GM23338 (cell line): ENCODE measurements at regions not wholly inside any gene's neighbourhood (a gene's known extent, or its start where the extent isn't known, plus 50 kb on each side); places are given as distances from the start of the nearest gene placed in this dataset.

Experiments used
- ATAC-seq: fragments of 200-7000 bp; cut with Tn5 transposase; 3 replicates; pipeline ENCODE4 v1.9.1; 2020
- DNase-seq: peaks from one replicate; pipeline ENCODE4 v3.0.0-alpha.2; 2015; ENCODE audit warnings: low spot score
- H2AFZ ChIP-seq: fragments of 200-600 bp; sonication (generic); 2 replicates; pipeline ENCODE4 v1.8.0; 2016; ENCODE audit warnings: antibody characterized with exemption, mild to moderate bottlenecking, moderate library complexity
- H3F3A ChIP-seq: fragments of 200-600 bp; sonication (generic); replicated peaks from 2 replicates; pipeline ENCODE4 v1.8.0; 2017; ENCODE audit warnings: antibody characterized with exemption, mixed run types, low read depth
- H3K27ac ChIP-seq: fragments of 200-600 bp; sonication (generic); 2 replicates; pipeline ENCODE4 v1.6.1; 2016; ENCODE audit warnings: low read depth
- H3K27me3 ChIP-seq: fragments of 200-600 bp; sonication (generic); 2 replicates; pipeline ENCODE4 v1.8.0; 2016; ENCODE audit warnings: mild to moderate bottlenecking, mixed run types, moderate library complexity; ENCODE audit not compliant: insufficient read depth
- H3K36me3 ChIP-seq: fragments of 200-600 bp; sonication (generic); 2 replicates; pipeline ENCODE4 v1.8.0; 2016; ENCODE audit warnings: mild to moderate bottlenecking; ENCODE audit not compliant: insufficient read depth
- H3K4me1 ChIP-seq: fragments of 200-600 bp; sonication (generic); 2 replicates; pipeline ENCODE4 v1.8.0; 2016; ENCODE audit warnings: mild to moderate bottlenecking, moderate library complexity; ENCODE audit not compliant: insufficient read depth
- H3K4me2 ChIP-seq: fragments of 200-600 bp; sonication (generic); 2 replicates; pipeline ENCODE4 v1.7.1; 2017; ENCODE audit warnings: mixed run types
- H3K4me3 ChIP-seq: fragments of 200-600 bp; sonication (generic); 2 replicates; pipeline ENCODE4 v1.6.1; 2016; ENCODE audit warnings: mixed run types
- H3K79me2 ChIP-seq: fragments of 200-600 bp; sonication (generic); replicated peaks from 2 replicates; pipeline ENCODE4 v1.8.0; 2017; ENCODE audit warnings: mild to moderate bottlenecking; ENCODE audit not compliant: insufficient read depth
- H3K9me2 ChIP-seq: fragments of 200-600 bp; sonication (generic); 2 replicates; pipeline ENCODE4 v1.8.0; 2017; ENCODE audit not compliant: insufficient read depth
- H4K20me1 ChIP-seq: fragments of 200-600 bp; sonication (generic); replicated peaks from 2 replicates; pipeline ENCODE4 v1.8.0; 2017; ENCODE audit warnings: mild to moderate bottlenecking; ENCODE audit not compliant: insufficient read depth
- H3K27ac Mint-ChIP-seq: 2 replicates; pipeline ENCODE4 v1.8.0; 2020; ENCODE audit warnings: inconsistent platforms, mild to moderate bottlenecking, moderate library complexity, mixed read lengths
- H3K27me3 Mint-ChIP-seq: 3 replicates; pipeline ENCODE4 v1.8.0; 2022; ENCODE audit warnings: low read depth, mild to moderate bottlenecking, moderate library complexity, mixed read lengths, inconsistent platforms; ENCODE audit not compliant: insufficient read depth, poor library complexity
- H3K36me3 Mint-ChIP-seq: 3 replicates; pipeline ENCODE4 v1.8.0; 2021; ENCODE audit warnings: low read depth, mild to moderate bottlenecking, inconsistent platforms, moderate library complexity, mixed read lengths
- H3K4me1 Mint-ChIP-seq: 3 replicates; pipeline ENCODE4 v1.8.0; 2020; ENCODE audit warnings: mild to moderate bottlenecking, inconsistent platforms, mixed read lengths
- H3K4me3 Mint-ChIP-seq: 3 replicates; pipeline ENCODE4 v1.8.0; 2021; ENCODE audit warnings: moderate library complexity, mild to moderate bottlenecking, inconsistent platforms, mixed read lengths
- H3K9me3 Mint-ChIP-seq: 3 replicates; pipeline ENCODE4 v1.8.0; 2020; ENCODE audit warnings: moderate library complexity, mild to moderate bottlenecking, inconsistent platforms, mixed read lengths
- CREB1 ChIP-seq: fragments of 250-450 bp; sonication (Bioruptor Pico); IDR thresholded peaks from 2 replicates; pipeline ENCODE4 v1.5.0; 2020; ENCODE audit warnings: low read depth, mild to moderate bottlenecking, moderate library complexity
- CTCF ChIP-seq, 2 experiments: fragments of 200-600 bp in 1 of 2; sonication (generic) in 1 of 2; conservative IDR thresholded peaks; 2 replicates each; pipeline versions ENCODE4 v1.5.1 to v1.6.1; 2016 to 2017; ENCODE audit warnings: antibody characterized with exemption in 2 of 2, low read depth in 2 of 2, mild to moderate bottlenecking in 2 of 2, moderate library complexity in 1 of 2
- ETS1 ChIP-seq: IDR thresholded peaks from 2 replicates; pipeline ENCODE4 v1.6.1; 2016; ENCODE audit warnings: antibody characterized with exemption
- EZH2 ChIP-seq: fragments of 200-600 bp; sonication (generic); IDR thresholded peaks from one replicate; pipeline ENCODE4 v1.8.0; 2017; ENCODE audit warnings: antibody characterized with exemption, mild to moderate bottlenecking, low read depth; ENCODE audit not compliant: unreplicated experiment
- EZH2phosphoT487 ChIP-seq: fragments of 200-600 bp; sonication (generic); IDR thresholded peaks from one replicate; pipeline ENCODE4 v1.8.1; 2018; ENCODE audit warnings: antibody characterized with exemption; ENCODE audit not compliant: unreplicated experiment
- JUNB ChIP-seq: IDR thresholded peaks from one replicate; pipeline ENCODE4 v1.6.1; 2016; ENCODE audit warnings: antibody characterized with exemption; ENCODE audit not compliant: unreplicated experiment
- NANOG ChIP-seq: IDR thresholded peaks from 2 replicates; pipeline ENCODE4 v1.6.1; 2016; ENCODE audit warnings: antibody characterized with exemption, borderline replicate concordance
- POLR2AphosphoS5 ChIP-seq: IDR thresholded peaks from 2 replicates; pipeline ENCODE4 v1.6.1; 2016; ENCODE audit warnings: antibody characterized with exemption, low read depth
- STAT1 ChIP-seq: IDR thresholded peaks from one replicate; pipeline ENCODE4 v1.6.1; 2016; ENCODE audit warnings: antibody characterized with exemption; ENCODE audit not compliant: unreplicated experiment
- ZNF114 ChIP-seq: fragments of 250-450 bp; sonication (Bioruptor Pico); IDR thresholded peaks from 2 replicates; pipeline ENCODE4 v1.5.0; 2020; ENCODE audit warnings: mild to moderate bottlenecking, moderate library complexity
- ZNF331 ChIP-seq: fragments of 250-450 bp; sonication (Bioruptor Pico); IDR thresholded peaks from 2 replicates; pipeline ENCODE4 v1.5.0; 2020; ENCODE audit warnings: low read depth, mild to moderate bottlenecking, moderate library complexity
- ZNF462 ChIP-seq: fragments of 250-450 bp; sonication (Bioruptor Pico); IDR thresholded peaks from 2 replicates; pipeline ENCODE4 v1.5.0; 2020; ENCODE audit warnings: mild to moderate bottlenecking, moderate library complexity
- TF ChIP-seq, protein P1 (sequence below): IDR thresholded peaks from one replicate; pipeline ENCODE4 v1.6.1; 2018; ENCODE audit warnings: antibody characterized with exemption; ENCODE audit not compliant: unreplicated experiment

- ATAC-seq (no peak), DNase-seq (no peak)
- H3K27me3 ChIP-seq, result no peaks in the 10 kb centered on the region
- no peaks in the 10 kb centered on the region for H4K20me1 ChIP-seq
- H3K4me3 ChIP-seq, result no peak overlapping the region
- H3K27ac Mint-ChIP-seq, result no peak overlapping the region
- H3K27me3 Mint-ChIP-seq, result peaks cover 2% of the 10 kb centered on the region
- H3K4me1 Mint-ChIP-seq, result no peaks in the 10 kb centered on the region
- H3K4me2 ChIP-seq, result no peak overlapping the region
- no peaks in the 10 kb centered on the region for H3K36me3 Mint-ChIP-seq
- no peaks in the 10 kb centered on the region; the same call in 2 of the 3 replicates for H3K9me3 Mint-ChIP-seq
- no peak for TF ChIP-seq POLR2AphosphoS5
- TF ChIP-seq, protein P1, sequence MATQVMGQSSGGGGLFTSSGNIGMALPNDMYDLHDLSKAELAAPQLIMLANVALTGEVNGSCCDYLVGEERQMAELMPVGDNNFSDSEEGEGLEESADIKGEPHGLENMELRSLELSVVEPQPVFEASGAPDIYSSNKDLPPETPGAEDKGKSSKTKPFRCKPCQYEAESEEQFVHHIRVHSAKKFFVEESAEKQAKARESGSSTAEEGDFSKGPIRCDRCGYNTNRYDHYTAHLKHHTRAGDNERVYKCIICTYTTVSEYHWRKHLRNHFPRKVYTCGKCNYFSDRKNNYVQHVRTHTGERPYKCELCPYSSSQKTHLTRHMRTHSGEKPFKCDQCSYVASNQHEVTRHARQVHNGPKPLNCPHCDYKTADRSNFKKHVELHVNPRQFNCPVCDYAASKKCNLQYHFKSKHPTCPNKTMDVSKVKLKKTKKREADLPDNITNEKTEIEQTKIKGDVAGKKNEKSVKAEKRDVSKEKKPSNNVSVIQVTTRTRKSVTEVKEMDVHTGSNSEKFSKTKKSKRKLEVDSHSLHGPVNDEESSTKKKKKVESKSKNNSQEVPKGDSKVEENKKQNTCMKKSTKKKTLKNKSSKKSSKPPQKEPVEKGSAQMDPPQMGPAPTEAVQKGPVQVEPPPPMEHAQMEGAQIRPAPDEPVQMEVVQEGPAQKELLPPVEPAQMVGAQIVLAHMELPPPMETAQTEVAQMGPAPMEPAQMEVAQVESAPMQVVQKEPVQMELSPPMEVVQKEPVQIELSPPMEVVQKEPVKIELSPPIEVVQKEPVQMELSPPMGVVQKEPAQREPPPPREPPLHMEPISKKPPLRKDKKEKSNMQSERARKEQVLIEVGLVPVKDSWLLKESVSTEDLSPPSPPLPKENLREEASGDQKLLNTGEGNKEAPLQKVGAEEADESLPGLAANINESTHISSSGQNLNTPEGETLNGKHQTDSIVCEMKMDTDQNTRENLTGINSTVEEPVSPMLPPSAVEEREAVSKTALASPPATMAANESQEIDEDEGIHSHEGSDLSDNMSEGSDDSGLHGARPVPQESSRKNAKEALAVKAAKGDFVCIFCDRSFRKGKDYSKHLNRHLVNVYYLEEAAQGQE, result no peak
- no peak for TF ChIP-seq ETS1
- no peak for TF ChIP-seq ZNF114 (CRISPR knock-in tag)
- no peak for TF ChIP-seq STAT1
- no peak for TF ChIP-seq ZNF331 (CRISPR knock-in tag)
- no peak for TF ChIP-seq JUNB
- TF ChIP-seq CTCF (conservative IDR thresholded peaks at IDR 0.05; ENCODE audit: low read depth in 2 of 2), result no peak
- TF ChIP-seq EZH2, result no peak
- no peak for TF ChIP-seq ZNF462 (CRISPR knock-in tag)
- no peak for TF ChIP-seq EZH2phosphoT487
- no peak for TF ChIP-seq CREB1 (CRISPR knock-in tag)
- TF ChIP-seq NANOG, result no peak
- no peaks in the 10 kb centered on the region for H3K36me3 ChIP-seq
- H3K4me3 Mint-ChIP-seq, result no peak overlapping the region
- H2AFZ ChIP-seq, result 0 out of 2 replicates have a peak overlapping the region, but pooled peaks have one; percentile 47
- H3K4me1 ChIP-seq, result no peaks in the 10 kb centered on the region
- H3K9me2 ChIP-seq, result no peaks in the 10 kb centered on the region
- no peaks in the 10 kb centered on the region for H3F3A ChIP-seq
- H3K79me2 ChIP-seq, result no peaks in the 10 kb centered on the region
- H3K27ac ChIP-seq, result no peak overlapping the region
Measured at GRCh38 chr2:100667801-100668200, 105.0 kb downstream of the PDCL3 start.
